Osteocyte (in vitro differentiated cells): ENCODE measurements at regions not wholly inside any gene's neighbourhood (a gene's known extent, or its start where the extent isn't known, plus 50 kb on each side); places are given as distances from the start of the nearest gene placed in this dataset.

Source experiments
- DNase-seq: peaks from one replicate; pipeline ENCODE4 v3.0.0; 2021; ENCODE audit warnings: mixed read lengths; ENCODE audit not compliant: unreplicated experiment; ENCODE audit errors: extremely low spot score
- H3K27ac Mint-ChIP-seq: one replicate; pipeline ENCODE4 v1.8.0; 2021; ENCODE audit warnings: mild to moderate bottlenecking, mixed read lengths; ENCODE audit not compliant: unreplicated experiment
- H3K27me3 Mint-ChIP-seq: one replicate; pipeline ENCODE4 v1.8.0; 2021; ENCODE audit warnings: mixed read lengths; ENCODE audit not compliant: unreplicated experiment
- H3K36me3 Mint-ChIP-seq: one replicate; pipeline ENCODE4 v1.8.0; 2021; ENCODE audit warnings: mixed read lengths; ENCODE audit not compliant: unreplicated experiment
- H3K4me1 Mint-ChIP-seq: one replicate; pipeline ENCODE4 v1.8.0; 2021; ENCODE audit warnings: mixed read lengths; ENCODE audit not compliant: unreplicated experiment
- H3K4me3 Mint-ChIP-seq: one replicate; pipeline ENCODE4 v1.8.0; 2021; ENCODE audit warnings: mild to moderate bottlenecking, moderate library complexity, mixed read lengths; ENCODE audit not compliant: unreplicated experiment
- H3K9me3 Mint-ChIP-seq: one replicate; pipeline ENCODE4 v1.8.0; 2021; ENCODE audit warnings: mixed read lengths; ENCODE audit not compliant: unreplicated experiment
- TF ChIP-seq, protein P1 (sequence below): fragments of 200-600 bp; sonication (generic); IDR thresholded peaks from 2 replicates; pipeline ENCODE4 v1.5.0; 2021; ENCODE audit warnings: antibody characterized with exemption, mild to moderate bottlenecking, moderate library complexity

DNA sequence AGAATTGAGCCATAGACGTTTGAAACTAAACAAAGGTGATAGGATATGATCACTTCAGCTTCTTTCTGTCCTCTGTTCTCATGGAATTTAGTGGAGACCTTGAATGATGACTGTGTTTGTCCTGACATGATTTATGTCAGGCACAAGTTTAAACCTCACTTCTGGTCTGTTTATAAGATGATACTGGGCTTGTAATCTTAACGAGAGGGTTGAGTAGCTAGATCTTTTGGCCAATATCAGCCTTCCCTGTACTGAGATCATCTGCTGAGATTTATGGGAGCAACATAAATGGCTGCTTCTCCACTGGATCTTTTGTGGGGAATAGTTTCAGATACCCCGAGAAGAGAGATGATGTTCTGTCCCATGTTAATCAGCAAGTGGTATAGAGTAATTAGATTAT lies 121.8 kb upstream of the OBI1 start:
- no peak overlapping the region for H3K4me3 Mint-ChIP-seq
- H3K4me1 Mint-ChIP-seq: no peaks in the 10 kb centered on the region
- H3K36me3 Mint-ChIP-seq: no peaks in the 10 kb centered on the region
- DNase-seq: no peak
- TF ChIP-seq, protein P1, sequence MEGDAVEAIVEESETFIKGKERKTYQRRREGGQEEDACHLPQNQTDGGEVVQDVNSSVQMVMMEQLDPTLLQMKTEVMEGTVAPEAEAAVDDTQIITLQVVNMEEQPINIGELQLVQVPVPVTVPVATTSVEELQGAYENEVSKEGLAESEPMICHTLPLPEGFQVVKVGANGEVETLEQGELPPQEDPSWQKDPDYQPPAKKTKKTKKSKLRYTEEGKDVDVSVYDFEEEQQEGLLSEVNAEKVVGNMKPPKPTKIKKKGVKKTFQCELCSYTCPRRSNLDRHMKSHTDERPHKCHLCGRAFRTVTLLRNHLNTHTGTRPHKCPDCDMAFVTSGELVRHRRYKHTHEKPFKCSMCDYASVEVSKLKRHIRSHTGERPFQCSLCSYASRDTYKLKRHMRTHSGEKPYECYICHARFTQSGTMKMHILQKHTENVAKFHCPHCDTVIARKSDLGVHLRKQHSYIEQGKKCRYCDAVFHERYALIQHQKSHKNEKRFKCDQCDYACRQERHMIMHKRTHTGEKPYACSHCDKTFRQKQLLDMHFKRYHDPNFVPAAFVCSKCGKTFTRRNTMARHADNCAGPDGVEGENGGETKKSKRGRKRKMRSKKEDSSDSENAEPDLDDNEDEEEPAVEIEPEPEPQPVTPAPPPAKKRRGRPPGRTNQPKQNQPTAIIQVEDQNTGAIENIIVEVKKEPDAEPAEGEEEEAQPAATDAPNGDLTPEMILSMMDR: no peak
- peaks cover 26% of the 10 kb centered on the region for H3K27me3 Mint-ChIP-seq
- H3K27ac Mint-ChIP-seq: no peak overlapping the region
- H3K9me3 Mint-ChIP-seq: no peaks in the 10 kb centered on the region

DNA sequence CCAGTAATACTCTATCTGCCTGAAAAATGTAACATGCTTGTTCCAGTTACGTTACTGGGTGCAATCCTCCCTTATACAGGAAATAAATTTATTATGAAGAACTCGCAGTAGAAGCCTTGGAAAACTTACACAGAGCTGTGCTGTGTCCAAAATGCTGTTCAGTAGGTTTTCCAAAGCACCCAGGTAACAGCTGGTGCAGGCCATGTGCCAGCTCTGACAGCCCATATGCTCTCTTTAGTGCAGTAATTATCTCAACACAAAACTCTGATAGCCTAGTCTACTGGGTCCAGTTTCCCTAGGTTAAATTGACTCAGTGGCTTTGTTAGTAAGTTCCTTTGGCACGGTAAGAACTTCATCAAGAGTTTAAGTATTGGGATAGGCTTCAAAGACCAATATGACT lies 120.7 kb upstream of the OBI1 start:
- no peaks in the 10 kb centered on the region for H3K4me1 Mint-ChIP-seq
- no peaks in the 10 kb centered on the region for H3K36me3 Mint-ChIP-seq
- no peak overlapping the region for H3K27ac Mint-ChIP-seq
- H3K27me3 Mint-ChIP-seq: peaks cover 34% of the 10 kb centered on the region
- TF ChIP-seq, protein P1: no peak
- no peak for DNase-seq
- H3K9me3 Mint-ChIP-seq: no peaks in the 10 kb centered on the region
- no peak overlapping the region for H3K4me3 Mint-ChIP-seq

DNA sequence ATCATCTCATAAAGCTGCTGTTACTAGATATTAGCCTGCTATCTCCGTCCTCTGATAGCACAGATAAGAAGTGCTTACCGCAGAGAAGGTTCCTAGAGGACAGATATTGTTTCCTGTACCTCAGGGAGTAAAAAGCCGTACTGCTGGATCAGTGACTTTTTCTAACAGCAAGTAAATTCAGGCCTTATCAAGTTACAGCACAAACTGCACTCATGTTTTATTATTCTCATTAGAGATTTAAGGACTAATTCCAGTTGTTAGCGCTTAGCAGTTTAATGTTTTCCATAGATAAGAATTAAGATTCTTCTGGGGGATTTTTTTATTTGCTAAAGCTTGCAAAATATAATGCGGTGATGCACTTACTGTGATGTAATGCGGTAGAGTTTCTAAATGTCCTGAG lies 119.0 kb upstream of the OBI1 start:
- peaks cover 34% of the 10 kb centered on the region for H3K27me3 Mint-ChIP-seq
- no peak overlapping the region for H3K4me3 Mint-ChIP-seq

DNA sequence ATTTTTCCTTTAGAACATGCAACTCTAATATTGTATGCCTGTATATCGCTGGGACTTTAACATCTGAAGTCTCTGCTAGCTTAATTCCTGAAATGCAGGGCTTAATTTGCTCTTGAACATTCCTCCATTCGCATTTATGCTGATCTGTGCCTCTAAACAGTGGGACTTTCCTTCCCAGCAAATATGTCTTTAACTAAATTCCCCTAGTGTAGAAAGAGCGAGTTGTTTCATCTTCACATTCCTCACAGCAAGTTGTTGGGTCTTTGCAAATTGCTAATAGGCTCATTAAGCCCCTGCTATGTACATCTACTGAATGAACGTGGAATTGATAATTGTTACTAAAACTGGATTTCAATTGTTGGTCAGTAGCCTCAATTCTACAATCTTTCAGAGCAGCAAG lies 118.4 kb upstream of the OBI1 start:
- no peaks in the 10 kb centered on the region for H3K9me3 Mint-ChIP-seq
- TF ChIP-seq, protein P1: no peak
- H3K27ac Mint-ChIP-seq: no peak overlapping the region
- no peak overlapping the region for H3K4me3 Mint-ChIP-seq
- no peak for DNase-seq
- H3K27me3 Mint-ChIP-seq: peaks cover 34% of the 10 kb centered on the region
- no peaks in the 10 kb centered on the region for H3K36me3 Mint-ChIP-seq
- no peaks in the 10 kb centered on the region for H3K4me1 Mint-ChIP-seq

More for the DNA sequence above, 119.0 kb upstream of the OBI1 start:
- DNase-seq: no peak
- no peaks in the 10 kb centered on the region for H3K36me3 Mint-ChIP-seq
- no peak overlapping the region for H3K27ac Mint-ChIP-seq
- H3K9me3 Mint-ChIP-seq: no peaks in the 10 kb centered on the region
- no peaks in the 10 kb centered on the region for H3K4me1 Mint-ChIP-seq
- TF ChIP-seq, protein P1: no peak

DNA sequence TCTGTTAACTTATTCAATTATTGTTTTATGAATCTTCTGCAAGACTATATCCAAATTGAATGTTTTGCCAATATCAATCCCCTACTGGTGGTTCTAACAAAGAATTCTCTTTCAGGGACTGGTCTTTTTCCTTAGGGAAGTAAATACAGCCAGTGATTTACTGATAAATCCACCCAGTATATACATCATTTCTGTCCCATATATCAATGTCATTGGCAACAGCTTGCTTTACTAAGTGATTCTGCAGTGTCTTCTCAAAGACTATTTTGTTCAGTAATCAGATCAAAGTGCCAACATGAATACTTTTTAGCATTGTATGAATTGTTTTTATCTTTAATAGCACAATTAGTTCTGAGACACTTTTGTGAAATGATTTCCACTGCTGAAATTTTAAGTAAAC lies 114.0 kb upstream of the OBI1 start:
- TF ChIP-seq, protein P1: no peak
- H3K27ac Mint-ChIP-seq: no peak overlapping the region

More for the DNA sequence above, 114.0 kb upstream of the OBI1 start:
- H3K4me1 Mint-ChIP-seq: no peaks in the 10 kb centered on the region
- H3K4me3 Mint-ChIP-seq: no peak overlapping the region
- no peaks in the 10 kb centered on the region for H3K36me3 Mint-ChIP-seq
- H3K9me3 Mint-ChIP-seq: no peaks in the 10 kb centered on the region
- DNase-seq: no peak
- H3K27me3 Mint-ChIP-seq: peaks cover 30% of the 10 kb centered on the region
